GM19025 (cell line): ENCODE measurements at regions not wholly inside any gene's neighbourhood (a gene's known extent, or its start where the extent isn't known, plus 50 kb on each side); places are given as distances from the start of the nearest gene placed in this dataset.

Experiments used
- ATAC-seq: cut with Tn5 transposase; IDR thresholded peaks from one replicate; pipeline ENCODE4 v1.9.1; 2021; ENCODE audit warnings: mild to moderate bottlenecking, low read depth, moderate library complexity; ENCODE audit not compliant: unreplicated experiment

DNA sequence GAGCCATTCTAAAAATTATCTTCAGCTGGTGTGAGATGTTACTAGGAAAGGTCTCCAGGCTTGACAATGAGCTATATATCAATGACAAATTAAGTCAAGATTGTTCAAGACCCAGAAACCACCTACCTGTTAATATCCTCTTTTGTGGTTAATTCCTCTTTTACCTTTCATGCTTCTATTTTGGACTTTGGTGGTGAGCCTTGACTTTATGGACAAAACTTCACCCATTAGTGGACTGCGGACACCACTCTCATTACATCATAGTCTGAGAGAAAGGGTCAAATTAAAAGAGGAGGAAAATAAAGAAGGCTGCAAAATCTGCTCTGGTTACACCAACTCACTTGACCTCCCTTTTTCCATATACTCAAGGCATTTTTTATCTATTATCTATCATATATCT, 271.5 kb upstream of the TTC14 start:
- ATAC-seq = no peak

- peak; percentile 50 for ATAC-seq
Measured at GRCh38 chr3:180332608-180333007, 269.4 kb upstream of the TTC14 start.

DNA sequence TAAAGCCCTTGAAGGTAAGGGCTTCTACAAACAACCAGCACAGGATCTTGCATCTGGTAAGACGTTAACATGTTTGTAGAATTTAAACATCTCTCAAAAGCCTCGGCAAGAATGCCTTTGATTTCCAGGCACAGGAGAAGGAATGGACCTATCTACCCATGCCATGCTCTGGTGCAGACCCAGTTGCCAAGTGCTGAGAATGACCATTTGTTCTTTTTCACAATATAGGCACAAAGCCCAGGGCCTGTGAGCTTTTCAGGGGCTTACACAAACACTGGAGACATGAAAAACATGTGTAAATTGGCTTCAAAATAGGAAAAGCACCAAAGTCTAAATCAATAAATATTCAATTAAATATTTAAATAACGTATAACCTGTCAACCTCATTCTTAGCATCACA, 266.9 kb upstream of the TTC14 start:
- no peak for ATAC-seq

DNA sequence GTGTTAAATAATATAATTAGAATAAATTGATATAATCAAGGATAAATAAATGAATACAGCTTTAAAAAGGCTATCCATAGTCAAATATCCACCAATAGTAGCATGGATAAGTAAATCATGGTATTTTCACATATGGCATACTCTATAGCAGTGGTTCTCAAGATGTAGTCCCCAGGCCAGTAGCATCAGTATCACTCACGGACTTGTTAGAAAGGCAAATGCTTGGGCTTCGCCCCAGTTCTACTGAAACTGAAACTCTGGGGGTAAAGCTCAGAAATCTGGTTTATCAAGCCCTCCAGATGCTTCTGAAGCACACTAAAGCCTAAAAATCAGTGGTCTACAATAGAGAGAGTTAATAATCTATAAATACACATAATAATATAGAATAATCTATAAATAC, 261.6 kb upstream of the TTC14 start:
- ATAC-seq = no peak

DNA sequence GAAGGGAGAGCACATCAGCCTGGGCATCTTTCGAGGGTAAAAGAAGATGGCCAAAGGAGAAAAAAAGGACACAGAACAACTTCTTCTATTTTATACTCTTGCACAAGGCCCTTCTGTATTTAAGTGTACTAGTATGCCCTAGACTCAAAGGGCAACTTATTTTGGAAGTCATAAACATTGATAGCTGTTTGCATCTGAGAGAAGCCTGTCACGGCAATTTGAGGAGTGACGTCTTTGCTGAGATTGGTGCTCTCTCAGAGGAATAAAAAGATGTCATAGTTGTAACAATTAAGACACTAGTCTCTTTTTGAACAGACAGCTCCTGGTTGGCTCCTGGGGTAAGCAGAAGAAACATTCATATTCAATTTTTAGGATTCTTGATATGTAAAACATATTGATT, 260.4 kb upstream of the TTC14 start:
- no peak for ATAC-seq

- ATAC-seq = no peak
Measured at GRCh38 chr3:180351601-180352000, 250.4 kb upstream of the TTC14 start.

- ATAC-seq = no peak
Measured at GRCh38 chr3:180352261-180352660, 249.7 kb upstream of the TTC14 start.

DNA sequence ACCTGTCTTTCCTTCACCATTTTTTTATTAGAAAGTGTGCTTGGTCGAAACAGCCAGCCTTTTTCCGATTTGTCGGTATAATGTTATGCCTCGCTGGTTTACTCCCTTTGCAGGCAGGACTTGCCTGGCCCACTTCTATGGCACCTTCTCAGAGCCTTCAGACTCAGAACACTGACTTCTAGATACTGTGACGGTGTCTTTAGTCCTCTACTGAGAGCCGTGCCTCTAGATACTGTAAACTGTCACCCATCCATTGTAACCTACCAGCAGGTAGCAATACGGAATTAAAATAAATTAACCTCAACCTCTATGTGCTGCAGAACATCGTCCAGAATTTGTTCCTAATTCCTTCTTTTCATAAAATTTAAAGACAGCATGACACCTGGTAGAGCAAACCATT, 247.7 kb upstream of the TTC14 start:
- no peak for ATAC-seq

DNA sequence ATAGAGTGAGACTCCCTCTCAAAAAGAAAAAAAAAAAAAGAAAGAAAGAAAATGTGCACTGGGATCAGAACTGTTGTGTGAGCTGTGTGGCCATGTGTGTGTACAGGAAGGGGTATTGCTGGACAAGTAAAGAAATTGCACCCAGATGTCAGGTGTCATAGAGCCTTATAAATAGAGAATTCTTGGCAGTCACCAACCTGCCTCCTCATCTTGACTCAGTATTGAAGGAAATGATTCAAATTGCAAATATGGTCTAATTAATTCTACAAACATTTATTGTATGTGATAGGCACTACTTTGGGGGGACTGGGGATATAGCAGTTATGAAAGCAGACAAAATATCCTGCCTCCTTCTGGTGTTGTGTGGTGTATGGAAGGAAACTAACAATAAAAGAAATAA, 243.8 kb upstream of the TTC14 start:
- no peak for ATAC-seq

- ATAC-seq = no peak
Measured at GRCh38 chr3:180359061-180359952, 242.7 kb upstream of the TTC14 start.

DNA sequence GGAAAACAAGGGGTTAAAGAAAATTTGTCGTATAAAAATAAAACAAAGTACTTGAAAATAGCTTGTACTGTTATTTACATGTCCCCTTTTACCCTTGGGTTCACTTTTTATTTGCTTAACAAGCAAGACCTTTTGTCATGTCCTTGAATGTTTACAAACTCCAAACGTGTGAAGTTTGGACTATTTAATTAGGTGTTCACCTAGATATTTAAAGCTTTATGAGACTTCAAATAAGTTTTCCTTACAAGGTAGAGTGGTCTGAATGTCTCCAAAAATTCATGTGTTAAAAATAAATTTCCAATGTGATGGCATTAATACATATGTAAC, 242.0 kb upstream of the TTC14 start:
- ATAC-seq = no peak

GRCh38 chr3:180362081-180362480, 239.9 kb upstream of the TTC14 start:
- no peak for ATAC-seq

- no peak for ATAC-seq
Measured at GRCh38 chr3:180375831-180376230, 226.1 kb upstream of the TTC14 start.

- ATAC-seq = no peak
Measured at GRCh38 chr3:180378496-180378895, 223.5 kb upstream of the TTC14 start.

- no peak for ATAC-seq
Measured at GRCh38 chr3:180382638-180383180, 219.3 kb upstream of the TTC14 start.

GRCh38 chr3:180383332-180384020, 218.5 kb upstream of the TTC14 start:
- no peak for ATAC-seq

- ATAC-seq = no peak
Measured at GRCh38 chr3:180390313-180390712, 211.7 kb upstream of the TTC14 start.

- ATAC-seq = no peak
Measured at GRCh38 chr3:180391001-180391400, 211.0 kb upstream of the TTC14 start.

GRCh38 chr3:180401226-180401625, 200.7 kb upstream of the TTC14 start:
- no peak for ATAC-seq

GRCh38 chr3:180402471-180403073, 199.4 kb upstream of the TTC14 start:
- ATAC-seq = peak; percentile 74

GRCh38 chr3:180403156-180403555, 198.8 kb upstream of the TTC14 start:
- ATAC-seq = no peak
